GM21423 (cell line): ENCODE measurements at regions not wholly inside any gene's neighbourhood (a gene's known extent, or its start where the extent isn't known, plus 50 kb on each side); places are given as distances from the start of the nearest gene placed in this dataset.

Experiments used
- ATAC-seq: cut with Tn5 transposase; IDR thresholded peaks from one replicate; pipeline ENCODE4 v1.9.1; 2021; ENCODE audit warnings: mild to moderate bottlenecking, moderate library complexity; ENCODE audit not compliant: unreplicated experiment

GRCh38 chr14:101469382-101470247 is 91.7 kb upstream of the DIO3 start:
- ATAC-seq, result no peak

GRCh38 chr14:101470266-101470665 is 91.0 kb upstream of the DIO3 start:
- ATAC-seq, result no peak

GRCh38 chr14:101471723-101472517 is 89.4 kb upstream of the DIO3 start:
- no peak for ATAC-seq

GRCh38 chr14:101472518-101472849 is 88.8 kb upstream of the DIO3 start:
- ATAC-seq, result no peak

- no peak for ATAC-seq
Observed at GRCh38 chr14:101473045-101473729, 88.1 kb upstream of the DIO3 start.

- ATAC-seq, result no peak
Observed at GRCh38 chr14:101473795-101474562, 87.3 kb upstream of the DIO3 start.

- no peak for ATAC-seq
Observed at GRCh38 chr14:101474563-101475455, 86.5 kb upstream of the DIO3 start.

GRCh38 chr14:101475456-101476257 is 85.6 kb upstream of the DIO3 start:
- no peak for ATAC-seq

- ATAC-seq, result no peak
Observed at GRCh38 chr14:101476258-101476915, 84.9 kb upstream of the DIO3 start.

- no peak for ATAC-seq
Observed at GRCh38 chr14:101476916-101477553, 84.3 kb upstream of the DIO3 start.

- no peak for ATAC-seq
Observed at GRCh38 chr14:101477648-101478047, 83.6 kb upstream of the DIO3 start.

GRCh38 chr14:101478096-101478495 is 83.2 kb upstream of the DIO3 start:
- ATAC-seq, result no peak

- ATAC-seq, result no peak
Observed at GRCh38 chr14:101478796-101479410, 82.4 kb upstream of the DIO3 start.

- no peak for ATAC-seq
Observed at GRCh38 chr14:101480022-101480746, 81.1 kb upstream of the DIO3 start.

GRCh38 chr14:101480747-101481530 is 80.4 kb upstream of the DIO3 start:
- ATAC-seq, result no peak

- ATAC-seq, result no peak
Observed at GRCh38 chr14:101481557-101481956, 79.7 kb upstream of the DIO3 start.
